CD4-positive, alpha-beta T cell (primary cell): ENCODE measurements at regions not wholly inside any gene's neighbourhood (a gene's known extent, or its start where the extent isn't known, plus 50 kb on each side); places are given as distances from the start of the nearest gene placed in this dataset.

Source experiments
- ATAC-seq: fragments of 200-7000 bp; cut with Tn5 transposase; one replicate; pipeline ENCODE4 v1.10.0; 2022; ENCODE audit warnings: mild to moderate bottlenecking; ENCODE audit not compliant: poor library complexity
- CTCF ChIA-PET: fragments of 350-600 bp; sonication (Branson Sonifier 250); formaldehyde crosslinking; loops from one replicate; lab custom pipeline; 2021; ENCODE audit warnings: antibody characterized with exemption, inconsistent platforms; lab: Charles Lee
- POLR2A ChIA-PET: fragments of 350-600 bp; sonication (Branson Sonifier 250); formaldehyde crosslinking; loops from one replicate; lab custom pipeline; 2021; ENCODE audit warnings: antibody characterized with exemption, inconsistent platforms; lab: Charles Lee
- DNase-seq, 14 experiments: peaks; one replicate each; pipeline ENCODE4 v3.0.0-alpha.2; 2013 to 2020; ENCODE audit warnings: mixed read lengths in 2 of 14
- H3K27ac ChIP-seq, 2 donors: one replicate each; pipeline versions ENCODE4 v1.5.1 to v1.7.0; 2013; ENCODE audit warnings: low read length in 2 of 2, low read depth in 1 of 2, mild to moderate bottlenecking in 1 of 2
- H3K27me3 ChIP-seq, 2 experiments: 1 replicate in 1 of 2; 2 replicates in 1 of 2; pipeline versions ENCODE4 v1.6.1 to v1.7.0; 2013; ENCODE audit warnings: low read length in 2 of 2, control low read depth in 1 of 2, mild to moderate bottlenecking in 1 of 2, moderate library complexity in 1 of 2; ENCODE audit not compliant: insufficient read depth in 2 of 2, control insufficient read depth in 1 of 2
- H3K36me3 ChIP-seq: one replicate; pipeline ENCODE4 v1.6.1; 2013; ENCODE audit warnings: low read length, control low read depth; ENCODE audit not compliant: insufficient read depth
- H3K4me1 ChIP-seq: one replicate; pipeline ENCODE4 v1.6.1; 2013; ENCODE audit warnings: low read length, control low read depth; ENCODE audit not compliant: insufficient read depth
- H3K4me3 ChIP-seq: one replicate; pipeline ENCODE4 v1.5.1; 2013; ENCODE audit warnings: mild to moderate bottlenecking, low read length, moderate library complexity
- H3K9me3 ChIP-seq, 2 experiments: 1 replicate in 1 of 2; 2 replicates in 1 of 2; pipeline versions ENCODE4 v1.6.1 to v1.7.0; 2013; ENCODE audit warnings: low read length in 2 of 2, mild to moderate bottlenecking in 2 of 2, control low read depth in 1 of 2, moderate library complexity in 1 of 2; ENCODE audit not compliant: control insufficient read depth in 1 of 2, insufficient read depth in 1 of 2
- H3K27ac Mint-ChIP-seq: one replicate; pipeline ENCODE4 v1.8.0; 2020; ENCODE audit warnings: mixed read lengths
- H3K27me3 Mint-ChIP-seq: one replicate; pipeline ENCODE4 v1.8.0; 2021; ENCODE audit warnings: mixed read lengths
- H3K36me3 Mint-ChIP-seq: one replicate; pipeline ENCODE4 v1.8.0; 2021; ENCODE audit warnings: low read depth, mixed read lengths
- H3K4me1 Mint-ChIP-seq: one replicate; pipeline ENCODE4 v1.8.0; 2021; ENCODE audit warnings: low read depth, mixed read lengths
- H3K4me3 Mint-ChIP-seq: one replicate; pipeline ENCODE4 v1.8.0; 2020; ENCODE audit warnings: mild to moderate bottlenecking, mixed read lengths
- H3K9me3 Mint-ChIP-seq: one replicate; pipeline ENCODE4 v1.8.0; 2020; ENCODE audit warnings: mixed read lengths
- CTCF ChIP-seq: fragments of 200-600 bp; IDR thresholded peaks from one replicate; pipeline ENCODE4 v1.8.0; 2022; ENCODE audit warnings: antibody characterized with exemption, mild to moderate bottlenecking
- intact Hi-C, 2 experiments: fragments of 100-400 bp; cut with DNase I in 1 of 2; cut with micrococcal nuclease in 1 of 2; formaldehyde crosslinking; loops; one replicate each; pipeline versions ENCODE4 v1.15.1 to v1.9.0; 2023 to 2025; cut with DNase I, micrococcal nuclease

GRCh38 chr3:39665441-39665840 lies 144.0 kb upstream of the MYRIP start:
- no peaks in the 10 kb centered on the region for H3K9me3 ChIP-seq
- H3K4me3 Mint-ChIP-seq = no peak overlapping the region
- H3K4me1 ChIP-seq = no peaks in the 10 kb centered on the region
- no peaks in the 10 kb centered on the region for H3K9me3 Mint-ChIP-seq
- H3K27ac ChIP-seq = no peak overlapping the region
- no peaks in the 10 kb centered on the region for H3K36me3 Mint-ChIP-seq
- H3K27me3 Mint-ChIP-seq = peaks cover 14% of the 10 kb centered on the region
- H3K4me3 ChIP-seq = no peak overlapping the region
- DNase-seq = no peak
- H3K27ac Mint-ChIP-seq = no peak overlapping the region
- H3K4me1 Mint-ChIP-seq = no peaks in the 10 kb centered on the region
- intact Hi-C loops = no loop called here
- no peaks in the 10 kb centered on the region for H3K36me3 ChIP-seq
- ChIA-PET CTCF (interaction anchor here (1.4 kb wide), 1 partner anchor 9 kb away, joined by 3 read pairs; no protein-coding TSS in a partner anchor), POLR2A (interaction anchor here (0.7 kb wide), 1 partner anchor 9 kb away, joined by 3 read pairs; no protein-coding TSS in a partner anchor)
- ATAC-seq = no peak
- no peaks in the 10 kb centered on the region for H3K27me3 ChIP-seq
- no peak for TF ChIP-seq CTCF

GRCh38 chr3:39668420-39668819 lies 141.0 kb upstream of the MYRIP start:
- ATAC-seq (no peak), DNase-seq (peak in 3 of 14 experiments; percentile 8 to 25 (median 23))
- no peak overlapping the region for H3K4me3 Mint-ChIP-seq
- CTCF ChIA-PET = no interaction called here
- H3K27me3 Mint-ChIP-seq = peaks cover 14% of the 10 kb centered on the region
- Histone ChIP-seq H3K27me3 (no peaks in the 10 kb centered on the region), H3K9me3 (no peaks in the 10 kb centered on the region), H3K27ac (no peak overlapping the region), H3K4me1 (no peaks in the 10 kb centered on the region), H3K36me3 (no peaks in the 10 kb centered on the region), H3K4me3 (no peak overlapping the region)
- intact Hi-C loops = no loop called here
- no peaks in the 10 kb centered on the region for H3K4me1 Mint-ChIP-seq
- no peak overlapping the region for H3K27ac Mint-ChIP-seq
- POLR2A ChIA-PET = no interaction called here
- TF ChIP-seq CTCF = no peak
- no peaks in the 10 kb centered on the region for H3K9me3 Mint-ChIP-seq
- H3K36me3 Mint-ChIP-seq = no peaks in the 10 kb centered on the region

- intact Hi-C loops = no loop called here
- Histone ChIP-seq H3K9me3 (no peaks in the 10 kb centered on the region), H3K27ac (no peak overlapping the region), H3K27me3 (no peaks in the 10 kb centered on the region), H3K4me3 (no peak overlapping the region), H3K36me3 (no peaks in the 10 kb centered on the region), H3K4me1 (no peaks in the 10 kb centered on the region)
- ATAC-seq = no peak
- Mint-ChIP-seq H3K27me3 (peaks cover 10% of the 10 kb centered on the region), H3K27ac (no peak overlapping the region), H3K4me1 (no peaks in the 10 kb centered on the region), H3K36me3 (no peaks in the 10 kb centered on the region), H3K4me3 (no peak overlapping the region), H3K9me3 (peaks cover 3% of the 10 kb centered on the region)
- DNase-seq = no peak
- POLR2A ChIA-PET = no interaction called here
- CTCF ChIA-PET = no interaction called here
- no peak for TF ChIP-seq CTCF
Measured at GRCh38 chr3:39671116-39671515, 138.3 kb upstream of the MYRIP start.
